ENCODE measurements at regions not wholly inside any gene's neighbourhood (a gene's known extent, or its start where the extent isn't known, plus 50 kb on each side); places are given as distances from the start of the nearest gene placed in this dataset.

GRCh38 chr6:126805861-126806260 is 312.6 kb upstream of the RSPO3 start:
- H3K4me2 ChIP-seq (ENCODE audit: extremely low read depth, insufficient read depth, low read length): no peak overlapping the region
- no peaks in the 10 kb centered on the region for H3K27me3 ChIP-seq (ENCODE audit: control insufficient read depth, insufficient read depth, low read length)
- no peaks in the 10 kb centered on the region for H3K9me3 ChIP-seq (ENCODE audit: control insufficient read depth, insufficient read depth, low read depth, low read length)
- no peak overlapping the region for H2AFZ ChIP-seq (ENCODE audit: low read length)
- no peaks in the 10 kb centered on the region for H3K79me2 ChIP-seq (ENCODE audit: control insufficient read depth, insufficient read depth, low read length)
- no peak overlapping the region for H3K4me3 ChIP-seq (replicated peaks in 1 of 4; ENCODE audit: control extremely low read depth in 1 of 4, insufficient read depth in 1 of 4, low read depth in 3 of 4, low read length in 4 of 4)
- H3K36me3 ChIP-seq (ENCODE audit: control insufficient read depth, insufficient read depth, low read length): no peaks in the 10 kb centered on the region
- no peak for TF ChIP-seq EZH2 (IDR thresholded peaks at IDR 0.05; ENCODE audit: low read length, missing control alignments)
- TF ChIP-seq, protein P1, sequence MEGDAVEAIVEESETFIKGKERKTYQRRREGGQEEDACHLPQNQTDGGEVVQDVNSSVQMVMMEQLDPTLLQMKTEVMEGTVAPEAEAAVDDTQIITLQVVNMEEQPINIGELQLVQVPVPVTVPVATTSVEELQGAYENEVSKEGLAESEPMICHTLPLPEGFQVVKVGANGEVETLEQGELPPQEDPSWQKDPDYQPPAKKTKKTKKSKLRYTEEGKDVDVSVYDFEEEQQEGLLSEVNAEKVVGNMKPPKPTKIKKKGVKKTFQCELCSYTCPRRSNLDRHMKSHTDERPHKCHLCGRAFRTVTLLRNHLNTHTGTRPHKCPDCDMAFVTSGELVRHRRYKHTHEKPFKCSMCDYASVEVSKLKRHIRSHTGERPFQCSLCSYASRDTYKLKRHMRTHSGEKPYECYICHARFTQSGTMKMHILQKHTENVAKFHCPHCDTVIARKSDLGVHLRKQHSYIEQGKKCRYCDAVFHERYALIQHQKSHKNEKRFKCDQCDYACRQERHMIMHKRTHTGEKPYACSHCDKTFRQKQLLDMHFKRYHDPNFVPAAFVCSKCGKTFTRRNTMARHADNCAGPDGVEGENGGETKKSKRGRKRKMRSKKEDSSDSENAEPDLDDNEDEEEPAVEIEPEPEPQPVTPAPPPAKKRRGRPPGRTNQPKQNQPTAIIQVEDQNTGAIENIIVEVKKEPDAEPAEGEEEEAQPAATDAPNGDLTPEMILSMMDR (conservative IDR thresholded peaks at IDR 0.05 in 1 of 2, IDR thresholded peaks at IDR 0.05 in 1 of 2; ENCODE audit: low read depth in 1 of 2, low read length in 2 of 2): no peak
- no peak overlapping the region for H3K27ac ChIP-seq (ENCODE audit: insufficient read depth, low read length)
- no peak overlapping the region for H3K9ac ChIP-seq (ENCODE audit: insufficient read depth, low read length)
- H3K4me1 ChIP-seq (ENCODE audit: control insufficient read depth, extremely low read depth, insufficient read depth, low read length): no peaks in the 10 kb centered on the region
- no peaks in the 10 kb centered on the region for H4K20me1 ChIP-seq (ENCODE audit: control insufficient read depth, extremely low read depth, insufficient read depth, low read length)
- peak in 1 of 2 donors; percentile 37 for DNase-seq (ENCODE audit: low read depth in 2 of 2)

- Histone ChIP-seq H3K4me1 (ENCODE audit: control insufficient read depth, extremely low read depth, insufficient read depth, low read length) (peaks cover 2% of the 10 kb centered on the region), H3K4me3 (replicated peaks in 1 of 4; ENCODE audit: control extremely low read depth in 1 of 4, insufficient read depth in 1 of 4, low read depth in 3 of 4, low read length in 4 of 4) (no peak overlapping the region), H3K27ac (ENCODE audit: insufficient read depth, low read length) (no peak overlapping the region), H3K36me3 (ENCODE audit: control insufficient read depth, insufficient read depth, low read length) (no peaks in the 10 kb centered on the region), H2AFZ (ENCODE audit: low read length) (no peak overlapping the region), H3K4me2 (ENCODE audit: extremely low read depth, insufficient read depth, low read length) (no peak overlapping the region), H3K27me3 (ENCODE audit: control insufficient read depth, insufficient read depth, low read length) (no peaks in the 10 kb centered on the region), H3K79me2 (ENCODE audit: control insufficient read depth, insufficient read depth, low read length) (no peaks in the 10 kb centered on the region), H3K9me3 (ENCODE audit: control insufficient read depth, insufficient read depth, low read depth, low read length) (no peaks in the 10 kb centered on the region), H3K9ac (ENCODE audit: insufficient read depth, low read length) (no peak overlapping the region), H4K20me1 (ENCODE audit: control insufficient read depth, extremely low read depth, insufficient read depth, low read length) (no peaks in the 10 kb centered on the region)
- DNase-seq (ENCODE audit: low read depth in 2 of 2): no peak
- no peak for TF ChIP-seq EZH2 (IDR thresholded peaks at IDR 0.05; ENCODE audit: low read length, missing control alignments)
- TF ChIP-seq, protein P1 (conservative IDR thresholded peaks at IDR 0.05 in 1 of 2, IDR thresholded peaks at IDR 0.05 in 1 of 2; ENCODE audit: low read depth in 1 of 2, low read length in 2 of 2): no peak
These were observed 310.6 kb upstream of the RSPO3 start for GRCh38 chr6:126807876-126808275.

DNA sequence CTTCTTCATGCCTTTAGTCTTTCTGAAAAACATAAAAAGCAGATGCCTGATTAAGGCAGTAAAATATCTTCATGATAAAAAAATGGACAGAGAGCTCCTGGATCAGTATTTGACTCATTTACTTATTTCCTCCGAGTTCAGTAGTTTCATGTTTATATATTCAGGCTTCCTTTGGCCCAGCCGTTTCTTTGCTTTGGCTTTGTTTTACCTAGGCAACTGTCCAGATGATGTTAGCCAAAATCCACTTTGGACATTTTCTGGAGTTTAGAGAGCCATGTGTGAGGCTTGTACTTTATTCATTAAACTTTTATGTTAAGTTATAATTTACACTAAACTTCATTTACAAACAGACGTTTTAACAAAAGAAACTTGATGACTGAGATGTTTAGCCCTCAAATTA is 307.1 kb upstream of the RSPO3 start:
- Histone ChIP-seq H4K20me1 (ENCODE audit: control insufficient read depth, extremely low read depth, insufficient read depth, low read length) (no peaks in the 10 kb centered on the region), H3K79me2 (ENCODE audit: control insufficient read depth, insufficient read depth, low read length) (no peaks in the 10 kb centered on the region), H3K9me3 (ENCODE audit: control insufficient read depth, insufficient read depth, low read depth, low read length) (no peaks in the 10 kb centered on the region), H3K27me3 (ENCODE audit: control insufficient read depth, insufficient read depth, low read length) (no peaks in the 10 kb centered on the region), H3K4me2 (ENCODE audit: extremely low read depth, insufficient read depth, low read length) (no peak overlapping the region), H3K9ac (ENCODE audit: insufficient read depth, low read length) (no peak overlapping the region), H3K27ac (ENCODE audit: insufficient read depth, low read length) (no peak overlapping the region), H3K36me3 (ENCODE audit: control insufficient read depth, insufficient read depth, low read length) (no peaks in the 10 kb centered on the region), H2AFZ (ENCODE audit: low read length) (no peak overlapping the region), H3K4me3 (replicated peaks in 1 of 4; ENCODE audit: control extremely low read depth in 1 of 4, insufficient read depth in 1 of 4, low read depth in 3 of 4, low read length in 4 of 4) (no peak overlapping the region), H3K4me1 (ENCODE audit: control insufficient read depth, extremely low read depth, insufficient read depth, low read length) (peaks cover 2% of the 10 kb centered on the region)
- no peak for TF ChIP-seq EZH2 (IDR thresholded peaks at IDR 0.05; ENCODE audit: low read length, missing control alignments)
- TF ChIP-seq, protein P1 (conservative IDR thresholded peaks at IDR 0.05 in 1 of 2, IDR thresholded peaks at IDR 0.05 in 1 of 2; ENCODE audit: low read depth in 1 of 2, low read length in 2 of 2): no peak
- DNase-seq (ENCODE audit: low read depth in 2 of 2): peak; percentile 60 to 65
